GM18520 (cell line): ENCODE measurements at regions not wholly inside any gene's neighbourhood (a gene's known extent, or its start where the extent isn't known, plus 50 kb on each side); places are given as distances from the start of the nearest gene placed in this dataset.
"Not testable (repeated sequence)": the region's sequence is repeated elsewhere in the genome, so short reads cannot be mapped to it uniquely, and the experiment has no call there.

Experiments used
- ATAC-seq: cut with Tn5 transposase; IDR thresholded peaks from one replicate; pipeline ENCODE4 v1.9.1; 2021; ENCODE audit not compliant: unreplicated experiment

- ATAC-seq, result no peak
Observed at GRCh38 chrX:131826572-131826971, 196.5 kb upstream of the STK26 start.

DNA sequence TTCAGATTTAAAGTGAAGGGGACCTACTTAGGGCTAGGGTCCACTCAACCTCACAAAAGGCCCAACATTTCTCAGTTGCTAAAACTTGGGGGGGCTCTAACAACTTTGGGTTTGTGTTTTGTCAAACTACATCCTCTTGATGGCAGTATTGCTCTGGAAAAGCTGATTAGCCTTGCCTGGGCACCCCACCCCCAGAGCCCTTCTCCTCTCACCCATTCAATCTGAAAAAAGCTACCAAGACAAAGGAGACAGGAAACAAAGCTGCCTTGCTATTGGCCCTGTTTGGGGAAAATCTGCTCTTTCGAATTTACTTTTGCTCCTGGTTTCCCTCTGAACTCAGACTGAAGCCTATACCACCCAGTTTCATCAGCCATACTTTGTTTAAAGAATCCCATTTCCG, 195.2 kb upstream of the STK26 start:
- ATAC-seq, result peak; percentile 56

DNA sequence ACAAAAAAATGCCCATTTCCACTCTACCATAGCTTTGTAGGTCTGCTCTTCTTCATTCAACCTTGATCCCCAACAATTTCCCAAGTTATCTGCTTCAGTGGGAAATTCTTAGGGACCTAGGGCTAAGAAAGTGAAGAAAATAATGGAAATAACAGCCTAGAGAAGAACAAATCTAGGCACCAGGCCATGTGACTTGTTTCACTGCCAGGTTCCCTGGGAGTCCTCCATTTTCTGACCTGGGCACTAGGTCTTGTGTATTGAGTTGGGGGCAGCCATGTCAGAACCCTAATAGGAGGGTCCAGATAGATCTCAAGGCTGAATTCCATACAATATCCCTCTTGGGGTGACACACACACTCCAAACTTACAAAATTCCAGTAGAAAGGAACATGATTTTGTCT, 194.6 kb upstream of the STK26 start:
- no peak for ATAC-seq

DNA sequence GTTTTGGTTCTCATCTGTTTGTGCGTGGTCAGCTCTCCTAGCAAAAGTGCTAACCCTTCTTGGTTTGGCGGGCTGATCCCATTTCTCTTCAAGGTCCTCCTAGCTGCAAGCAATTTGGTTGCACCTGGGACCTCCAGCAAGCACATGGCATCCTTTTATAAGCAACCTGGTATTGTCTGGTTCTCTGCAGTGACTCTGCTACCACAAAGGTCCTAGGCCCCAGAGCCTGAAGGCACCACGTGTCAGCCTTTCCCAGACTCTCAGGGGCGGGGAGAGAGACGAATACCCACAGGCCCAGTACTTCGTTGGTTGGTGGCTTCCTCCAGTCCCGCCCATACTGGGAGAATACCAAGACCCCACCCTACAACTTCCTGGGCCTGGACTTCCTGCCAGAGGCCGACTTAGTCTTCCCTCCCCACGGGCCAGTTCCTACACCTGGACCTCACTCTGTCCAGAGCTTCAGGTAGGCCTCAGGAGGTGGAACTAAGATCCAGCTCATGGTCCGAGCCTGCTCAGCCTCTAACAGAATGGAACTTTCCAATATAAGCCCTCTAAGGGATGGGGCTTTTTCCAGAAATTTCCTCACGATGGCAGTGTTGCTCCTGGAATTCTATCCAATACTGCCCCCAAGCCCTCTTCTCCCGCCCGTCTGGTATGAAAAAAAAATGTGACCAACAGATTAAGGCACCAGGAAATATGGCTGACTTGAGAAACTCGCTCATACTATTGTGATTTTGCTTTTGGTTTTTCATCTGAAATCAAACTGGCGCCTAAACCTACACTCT, 192.5 kb upstream of the STK26 start:
- ATAC-seq, result peak; percentile 54

DNA sequence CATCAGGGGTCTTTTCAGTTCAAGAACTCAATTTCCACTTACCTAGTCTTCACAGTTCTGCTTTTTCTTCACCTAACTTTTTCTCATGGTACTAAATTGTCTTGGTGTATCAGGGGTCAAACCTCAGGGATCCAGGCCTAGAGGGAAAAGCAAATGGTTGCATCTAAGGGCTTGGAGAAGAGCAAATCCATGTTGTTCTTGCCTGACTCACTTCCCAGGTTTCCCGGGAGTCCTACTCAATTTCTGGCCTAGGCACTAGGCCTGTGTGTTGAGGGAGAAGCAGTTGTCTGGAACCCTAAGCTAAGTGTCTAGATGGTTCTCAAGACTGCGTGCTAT, 191.9 kb upstream of the STK26 start:
- no peak for ATAC-seq

DNA sequence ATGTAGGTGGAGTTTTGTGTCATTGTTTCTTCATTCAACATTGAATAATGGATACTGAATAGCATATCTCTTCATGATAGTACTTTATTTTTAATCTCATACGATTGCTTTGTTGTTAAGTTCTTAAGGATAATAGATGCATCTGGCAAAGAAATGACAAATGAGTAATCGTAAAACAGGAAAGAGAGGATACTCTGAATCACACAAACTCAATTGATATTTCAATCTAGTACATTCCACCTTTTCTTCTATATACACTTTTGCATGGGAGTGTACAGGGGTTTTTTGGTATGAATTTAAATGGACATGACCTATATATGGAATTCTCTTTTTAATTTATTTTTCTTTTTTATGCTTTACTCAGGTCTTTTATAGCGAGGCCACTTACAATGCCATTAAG, 186.9 kb upstream of the STK26 start:
- no peak for ATAC-seq

DNA sequence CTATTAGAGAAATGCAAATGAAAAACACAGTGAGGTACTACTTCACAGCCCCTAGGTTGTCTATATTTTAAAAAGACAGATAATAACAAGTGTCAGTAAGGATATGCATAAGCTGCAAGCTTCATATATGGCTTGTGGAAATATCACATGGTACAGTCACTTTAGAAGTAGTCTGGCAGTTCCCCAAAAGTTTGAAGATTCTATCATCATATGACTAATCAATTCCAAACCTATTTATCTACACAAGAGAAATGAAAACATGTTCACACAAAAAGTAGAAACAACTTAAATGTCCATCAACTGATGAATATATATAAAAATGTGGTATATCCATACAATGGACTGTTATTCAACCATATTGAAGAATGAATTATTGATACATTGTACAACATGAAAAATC, 185.8 kb upstream of the STK26 start:
- ATAC-seq, result no peak

GRCh38 chrX:131840799-131841495, 182.2 kb upstream of the STK26 start:
- ATAC-seq, result no peak

DNA sequence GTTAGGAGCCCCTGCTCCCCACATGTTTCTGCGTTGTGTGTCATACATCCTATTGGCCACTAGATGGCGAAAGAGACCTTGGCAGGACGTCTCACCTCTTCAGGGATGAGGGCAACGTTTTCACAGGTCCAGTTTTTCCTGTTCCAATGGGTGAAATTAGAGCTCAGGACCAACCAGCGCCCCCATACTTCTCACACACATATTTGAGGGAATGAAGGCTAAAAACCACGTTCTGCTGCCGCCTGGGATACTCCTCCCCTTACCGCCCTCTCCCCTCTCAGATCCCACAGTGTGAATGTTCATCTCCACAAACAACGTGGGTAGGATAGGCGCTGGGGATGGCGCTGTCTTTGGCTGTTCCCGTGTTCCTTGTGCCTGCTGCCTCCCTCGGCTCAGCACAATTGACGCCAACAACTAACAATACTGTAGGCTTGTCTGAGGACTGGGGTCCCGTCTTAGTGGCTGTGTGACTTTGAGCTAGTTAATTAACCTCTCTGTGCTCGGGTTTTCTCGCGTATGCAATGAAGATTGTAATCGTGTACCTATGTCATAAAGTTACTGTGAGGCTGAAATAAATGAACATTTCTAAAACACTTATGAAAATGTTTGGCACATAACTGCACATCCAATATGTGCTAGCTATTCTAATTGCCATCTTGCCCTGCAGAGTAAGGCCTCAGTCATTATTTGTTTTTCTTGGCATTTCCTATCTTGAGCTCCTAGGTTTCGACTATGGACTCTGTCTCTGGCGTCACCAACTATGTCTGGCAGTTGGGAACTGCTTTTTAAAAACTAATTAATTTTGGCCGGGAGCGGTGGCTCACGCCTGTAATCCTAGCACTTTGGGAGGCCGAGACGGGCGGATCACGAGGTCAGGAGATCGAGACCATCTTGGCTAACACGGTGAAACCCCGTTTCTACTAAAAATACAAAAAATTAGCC, 181.3 kb upstream of the STK26 start:
- no peak for ATAC-seq

GRCh38 chrX:131843987-131844386, 179.1 kb upstream of the STK26 start:
- no peak for ATAC-seq

GRCh38 chrX:131845201-131845600, 177.9 kb upstream of the STK26 start:
- no peak for ATAC-seq

- ATAC-seq, result no peak
Observed at GRCh38 chrX:131845771-131846170, 177.3 kb upstream of the STK26 start.

GRCh38 chrX:131850964-131851363, 172.1 kb upstream of the STK26 start:
- not testable (repeated sequence) for ATAC-seq

DNA sequence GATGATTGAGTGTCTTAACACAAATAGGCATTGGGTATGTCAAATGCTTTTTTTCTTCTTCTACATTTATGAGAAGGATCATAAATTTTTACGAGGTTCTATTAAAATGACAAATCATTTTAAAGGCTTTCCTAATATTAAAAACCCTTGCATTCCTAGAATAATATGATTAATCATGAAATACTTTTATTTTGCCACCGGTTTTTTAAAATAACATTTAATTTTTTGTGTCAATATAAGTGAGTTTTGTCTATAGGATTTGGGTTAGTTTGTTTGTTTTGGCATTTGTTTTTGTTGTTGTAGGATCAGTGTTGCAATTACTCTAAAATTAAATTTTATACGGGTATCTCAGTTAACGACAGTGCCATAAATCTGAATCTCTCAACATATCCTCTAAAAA, 169.7 kb upstream of the STK26 start:
- no peak for ATAC-seq

DNA sequence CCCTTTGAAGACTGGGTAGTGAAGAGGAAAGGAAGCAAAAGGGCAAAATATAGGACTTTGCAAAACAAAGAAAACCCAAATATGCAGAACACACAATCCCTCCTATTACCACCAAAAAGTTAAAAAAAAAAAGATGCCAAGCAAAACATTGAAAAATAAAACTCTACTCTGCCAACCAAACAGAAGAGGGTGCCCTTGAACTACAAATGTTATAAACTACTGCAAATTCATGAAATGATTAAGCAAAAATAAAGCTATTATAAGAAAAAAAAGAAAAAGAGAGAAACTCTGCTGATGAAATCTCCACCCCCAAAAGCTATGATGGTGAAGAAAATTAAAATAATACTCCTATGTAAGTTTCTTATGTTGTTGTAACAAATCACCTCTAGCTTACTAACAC, 168.5 kb upstream of the STK26 start:
- no peak for ATAC-seq

GRCh38 chrX:131861088-131861787, 161.9 kb upstream of the STK26 start:
- ATAC-seq, result no peak

GRCh38 chrX:131862321-131862720, 160.8 kb upstream of the STK26 start:
- no peak for ATAC-seq

DNA sequence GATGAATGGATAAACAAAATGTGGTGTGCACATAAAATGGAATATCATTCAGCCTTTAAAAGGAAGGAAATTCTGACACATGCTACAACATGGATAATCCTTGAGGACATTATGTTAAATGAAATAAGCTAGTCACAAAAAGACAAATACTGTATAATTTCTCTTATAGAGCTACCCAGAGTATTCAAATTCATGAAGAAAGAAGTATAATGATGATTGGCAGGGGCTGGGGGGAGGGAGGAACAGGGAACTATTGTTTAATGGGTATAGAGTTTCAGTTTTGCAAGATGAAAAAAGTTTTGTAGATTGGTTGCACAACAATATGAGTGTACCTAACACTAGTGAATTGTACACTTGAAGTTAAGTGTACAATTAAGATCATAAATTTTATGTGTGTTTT, 153.9 kb upstream of the STK26 start:
- no peak for ATAC-seq

- ATAC-seq, result no peak
Observed at GRCh38 chrX:131874300-131874699, 148.8 kb upstream of the STK26 start.

DNA sequence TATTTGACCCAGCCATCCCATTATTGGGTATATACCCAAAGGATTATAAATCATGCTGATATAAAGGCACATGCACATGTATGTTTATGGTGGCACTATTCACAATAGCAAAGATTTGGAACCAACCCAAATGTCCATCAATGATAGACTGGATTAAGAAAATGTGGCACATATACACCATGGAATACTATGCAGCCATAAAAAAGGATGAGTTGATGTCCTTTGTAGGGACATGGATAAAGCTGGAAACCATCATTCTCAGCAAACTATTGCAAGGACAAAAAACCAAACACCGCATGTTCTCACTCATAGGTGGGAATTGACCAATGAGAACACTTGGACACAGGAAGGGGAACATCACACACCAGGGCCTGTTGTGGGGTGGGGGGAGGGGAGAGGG, 147.3 kb upstream of the STK26 start:
- not testable (repeated sequence) for ATAC-seq

GRCh38 chrX:131881194-131881593, 141.9 kb upstream of the STK26 start:
- ATAC-seq, result no peak
